ENCODE measurements at regions not wholly inside any gene's neighbourhood (a gene's known extent, or its start where the extent isn't known, plus 50 kb on each side); places are given as distances from the start of the nearest gene placed in this dataset.
"Not testable (repeated sequence)": the region's sequence is repeated elsewhere in the genome, so short reads cannot be mapped to it uniquely, and the experiment has no call there.

DNA sequence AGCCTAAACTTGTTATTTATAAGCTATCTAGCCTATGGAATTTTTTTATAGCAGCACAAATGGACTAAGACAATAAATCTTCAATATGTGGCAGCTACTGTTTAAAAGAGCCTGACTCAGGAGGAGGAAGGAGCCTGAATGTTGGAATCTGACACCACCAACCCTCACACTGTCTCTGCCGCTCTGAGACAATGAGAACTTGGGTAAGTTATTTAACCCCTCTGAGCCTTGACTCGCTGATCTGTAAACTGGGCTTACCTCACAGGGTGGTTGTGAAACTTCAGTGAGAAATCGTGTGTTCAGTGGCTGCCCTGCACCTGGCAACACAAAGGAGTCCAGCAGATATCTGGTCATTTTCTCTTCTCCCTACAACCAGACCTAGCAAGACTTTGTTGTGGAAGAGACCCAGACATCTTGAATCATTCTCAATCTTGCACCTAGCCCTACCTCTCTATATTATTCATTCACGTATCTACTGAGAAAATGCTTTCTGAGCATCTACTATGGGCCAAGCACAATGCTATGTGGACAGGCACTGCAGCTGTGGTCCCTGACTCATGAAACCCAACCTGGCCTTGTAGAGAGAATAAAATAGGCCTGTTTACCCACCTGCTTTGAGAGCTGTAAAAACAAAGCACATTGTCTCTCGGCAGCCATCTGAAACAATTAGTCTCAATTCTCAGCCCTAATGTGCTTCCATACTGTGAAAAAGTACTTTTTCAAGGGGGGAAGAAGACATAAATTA is 81.9 kb upstream of the SLC25A36 start:
- no peak for FAIRE-seq
- Histone ChIP-seq H3K9me3 (no peaks in the 10 kb centered on the region), H3K36me3 (no peaks in the 10 kb centered on the region), H3K4me1 (no peaks in the 10 kb centered on the region), H3K27me3 (no peaks in the 10 kb centered on the region), H3K27ac (no peak overlapping the region), H3K4me3 (no peak overlapping the region)
- intact Hi-C loops (cut with DNase I), result loop anchor here in 1 of 3 donors (5.0 kb wide), 1 partner anchor 732 kb away; no protein-coding TSS in a partner anchor
- 83 to 86% methylated on average over 5 of the region's 5 CpGs for WGBS, 2 donors
- no peak for ATAC-seq
- TF ChIP-seq, protein P1, sequence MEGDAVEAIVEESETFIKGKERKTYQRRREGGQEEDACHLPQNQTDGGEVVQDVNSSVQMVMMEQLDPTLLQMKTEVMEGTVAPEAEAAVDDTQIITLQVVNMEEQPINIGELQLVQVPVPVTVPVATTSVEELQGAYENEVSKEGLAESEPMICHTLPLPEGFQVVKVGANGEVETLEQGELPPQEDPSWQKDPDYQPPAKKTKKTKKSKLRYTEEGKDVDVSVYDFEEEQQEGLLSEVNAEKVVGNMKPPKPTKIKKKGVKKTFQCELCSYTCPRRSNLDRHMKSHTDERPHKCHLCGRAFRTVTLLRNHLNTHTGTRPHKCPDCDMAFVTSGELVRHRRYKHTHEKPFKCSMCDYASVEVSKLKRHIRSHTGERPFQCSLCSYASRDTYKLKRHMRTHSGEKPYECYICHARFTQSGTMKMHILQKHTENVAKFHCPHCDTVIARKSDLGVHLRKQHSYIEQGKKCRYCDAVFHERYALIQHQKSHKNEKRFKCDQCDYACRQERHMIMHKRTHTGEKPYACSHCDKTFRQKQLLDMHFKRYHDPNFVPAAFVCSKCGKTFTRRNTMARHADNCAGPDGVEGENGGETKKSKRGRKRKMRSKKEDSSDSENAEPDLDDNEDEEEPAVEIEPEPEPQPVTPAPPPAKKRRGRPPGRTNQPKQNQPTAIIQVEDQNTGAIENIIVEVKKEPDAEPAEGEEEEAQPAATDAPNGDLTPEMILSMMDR (IDR thresholded peaks at IDR 0.05), result no peak
- no peak for DNase-seq

DNA sequence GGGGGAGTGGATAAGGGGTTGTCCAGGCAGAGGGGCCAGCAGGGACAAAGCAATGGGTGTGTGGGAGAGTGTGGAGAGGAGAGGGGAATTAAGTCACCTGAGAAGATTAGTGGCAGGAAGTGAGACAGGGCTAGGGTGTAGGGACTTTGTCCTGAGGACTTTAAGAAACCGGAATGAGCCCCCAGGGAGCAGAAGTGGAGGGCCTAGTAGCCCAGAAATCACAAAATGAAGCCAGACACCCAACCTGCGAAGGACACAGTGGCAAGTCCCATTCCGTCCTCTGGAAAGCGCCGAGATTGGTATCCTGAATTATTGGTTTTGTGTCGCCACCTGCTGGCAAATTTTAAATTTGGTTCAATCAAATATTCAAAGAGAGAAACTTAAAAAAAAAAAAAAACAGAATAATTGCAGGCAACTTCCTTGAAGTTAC is 78.0 kb upstream of the SLC25A36 start:
- no peak overlapping the region for H3K4me3 ChIP-seq
- no peaks in the 10 kb centered on the region for H3K9me3 ChIP-seq
- H3K27ac ChIP-seq, result no peak overlapping the region
- no peaks in the 10 kb centered on the region for H3K4me1 ChIP-seq
- FAIRE-seq (peak; percentile 92), DNase-seq (peak in 4 of 6 donors; percentile 27 to 71 (median 38)), ATAC-seq (peak; percentile 77 to 87 (median 82))
- intact Hi-C loops (cut with DNase I), result loop anchor here in 1 of 3 donors (5.0 kb wide), 1 partner anchor 736 kb away; no protein-coding TSS in a partner anchor
- H3K36me3 ChIP-seq, result no peaks in the 10 kb centered on the region
- H3K27me3 ChIP-seq, result no peaks in the 10 kb centered on the region
- 4 to 5% methylated on average over 6 of the region's 6 CpGs for WGBS, 2 donors
- TF ChIP-seq, protein P1 (IDR thresholded peaks at IDR 0.05), result peak; percentile 14 to 41 (median 32)

DNA sequence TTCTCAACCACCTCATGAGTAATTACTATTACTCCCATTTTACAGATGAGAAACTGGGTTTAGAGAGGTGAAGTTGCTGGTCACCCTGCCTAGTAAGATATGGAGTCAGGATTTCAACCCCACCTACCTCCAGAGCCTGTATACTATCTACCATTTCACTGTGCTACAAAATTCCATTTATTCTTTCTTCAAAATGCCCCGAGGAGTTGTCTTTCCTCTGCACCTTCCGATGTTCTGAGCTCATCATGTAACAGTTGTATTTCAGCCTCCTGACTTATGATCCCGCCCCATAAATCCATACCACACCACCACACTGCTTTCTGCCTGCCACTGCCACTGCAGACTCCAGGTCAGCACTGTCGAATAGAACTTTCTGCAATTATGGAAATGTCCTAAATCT is 71.3 kb upstream of the SLC25A36 start:
- H3K4me3 ChIP-seq, result no peak overlapping the region
- 83 to 92% methylated on average over 4 of the region's 4 CpGs for WGBS, 2 donors
- no peak for FAIRE-seq
- ATAC-seq, result no peak
- no peaks in the 10 kb centered on the region for H3K9me3 ChIP-seq
- no peaks in the 10 kb centered on the region for H3K27me3 ChIP-seq
- intact Hi-C loops (cut with DNase I), result no loop called here
- no peaks in the 10 kb centered on the region for H3K4me1 ChIP-seq
- TF ChIP-seq, protein P1 (IDR thresholded peaks at IDR 0.05), result no peak
- no peak overlapping the region for H3K27ac ChIP-seq
- no peaks in the 10 kb centered on the region for H3K36me3 ChIP-seq
- DNase-seq, result no peak

DNA sequence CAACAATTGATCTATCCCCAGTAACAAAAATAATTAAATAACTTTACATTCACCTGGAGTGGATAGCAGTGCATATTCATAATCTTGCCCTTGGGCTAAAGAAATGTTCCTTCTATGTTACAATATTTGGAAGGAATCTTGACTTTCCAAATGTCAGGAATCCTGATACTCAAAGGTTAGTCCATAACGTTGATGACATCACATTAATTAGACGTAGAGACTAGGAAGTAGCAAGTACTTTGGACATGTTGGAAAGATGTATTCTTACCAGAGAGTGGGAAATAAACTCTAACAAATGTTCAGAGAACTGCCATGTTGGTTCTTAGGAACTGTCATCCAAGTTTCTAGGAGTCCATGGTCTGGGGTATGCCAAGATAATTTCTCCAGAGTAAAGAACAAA is 70.6 kb upstream of the SLC25A36 start:
- Histone ChIP-seq H3K36me3 (no peaks in the 10 kb centered on the region), H3K27me3 (no peaks in the 10 kb centered on the region), H3K9me3 (no peaks in the 10 kb centered on the region), H3K4me1 (no peaks in the 10 kb centered on the region), H3K4me3 (no peak overlapping the region), H3K27ac (no peak overlapping the region)
- TF ChIP-seq, protein P1 (IDR thresholded peaks at IDR 0.05), result no peak
- intact Hi-C loops (cut with DNase I), result no loop called here
- FAIRE-seq (no peak), ATAC-seq (no peak), DNase-seq (no peak)
- 54 to 64% methylated on average over 2 of the region's 2 CpGs for WGBS, 2 donors

DNA sequence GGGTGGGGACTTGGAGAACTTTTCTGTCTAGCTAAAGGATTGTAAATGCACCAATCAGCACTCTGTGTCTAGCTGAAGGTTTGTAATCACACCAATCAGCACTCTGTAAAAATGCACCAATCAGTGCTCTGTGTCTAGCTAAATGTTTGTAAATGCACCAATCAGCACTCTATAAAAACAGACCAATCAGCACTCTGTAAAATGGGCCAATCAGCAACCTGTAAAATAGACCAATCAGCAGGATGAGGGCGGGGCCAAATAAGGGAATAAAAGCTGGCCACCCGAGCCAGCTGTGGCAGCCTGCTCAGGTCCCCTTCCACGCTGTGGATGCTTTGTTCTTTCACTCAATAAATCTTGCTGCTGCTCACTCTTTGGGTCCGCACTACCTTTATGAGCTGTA is 69.5 kb upstream of the SLC25A36 start:
- H3K36me3 ChIP-seq; H3K4me1 ChIP-seq; H3K4me3 ChIP-seq; FAIRE-seq; H3K27ac ChIP-seq; H3K27me3 ChIP-seq; ATAC-seq; DNase-seq; intact Hi-C loops (cut with DNase I); H3K9me3 ChIP-seq: not testable (repeated sequence)
- 45 to 58% methylated on average over 4 of the region's 4 CpGs for WGBS, 2 donors
